IMR-90 (cell line): ENCODE measurements at regions not wholly inside any gene's neighbourhood (a gene's known extent, or its start where the extent isn't known, plus 50 kb on each side); places are given as distances from the start of the nearest gene placed in this dataset.

Experiments
- CEBPB ChIP-seq: IDR thresholded peaks from 2 replicates; pipeline ENCODE4 v1.6.1; 2012; ENCODE audit warnings: low read depth, low read length, improper control_type of control experiment
- CTCF ChIP-seq: conservative IDR thresholded peaks from 2 replicates; pipeline ENCODE4 v1.5.1; 2012; ENCODE audit warnings: mild to moderate bottlenecking, low read depth, low read length, improper control_type of control experiment
- POLR2A ChIP-seq: IDR thresholded peaks from 2 replicates; pipeline ENCODE4 v1.6.1; 2012; ENCODE audit warnings: mild to moderate bottlenecking, low read depth, low read length

- TF ChIP-seq POLR2A (no peak), CTCF (no peak), CEBPB (no peak)
These were observed 1158.8 kb downstream of the AACS start for GRCh38 chr12:126224032-126224431.
